ENCODE measurements at regions not wholly inside any gene's neighbourhood (a gene's known extent, or its start where the extent isn't known, plus 50 kb on each side); places are given as distances from the start of the nearest gene placed in this dataset.

- TF ChIP-seq CTCF (IDR thresholded peaks at IDR 0.05) (no peak), EZH2 (IDR thresholded peaks at IDR 0.05; ENCODE audit: borderline replicate concordance, insufficient read depth, low read depth, low read length, poor library complexity, severe bottlenecking) (no peak)
These were observed 333.2 kb upstream of the FGF13 start for GRCh38 chrX:139044680-139045079.
